ENCODE measurements at regions not wholly inside any gene's neighbourhood (a gene's known extent, or its start where the extent isn't known, plus 50 kb on each side); places are given as distances from the start of the nearest gene placed in this dataset.

GRCh38 chr1:67537667-67538018, 107.4 kb upstream of the SERBP1 start:
- Histone ChIP-seq H3K4me2 (ENCODE audit: low read length) (no peak overlapping the region), H3K27me3 (ENCODE audit: insufficient read depth, low read length) (no peaks in the 10 kb centered on the region), H3K9me2 (ENCODE audit: insufficient read depth) (no peaks in the 10 kb centered on the region), H3K9ac (ENCODE audit: low read length) (no peak overlapping the region), H3K9me3 (ENCODE audit: control insufficient read depth in 1 of 2, insufficient read depth in 1 of 2, low read depth in 1 of 2, low read length in 2 of 2) (no peaks in the 10 kb centered on the region), H3K4me3 (replicated peaks in 1 of 2; ENCODE audit: low read depth in 1 of 2, low read length in 2 of 2) (no peak overlapping the region), H3K4me1 (ENCODE audit: control insufficient read depth in 1 of 2, insufficient read depth in 2 of 2, low read length in 2 of 2) (no peaks in the 10 kb centered on the region), H3K36me3 (ENCODE audit: control insufficient read depth in 1 of 2, insufficient read depth in 2 of 2, low read length in 2 of 2) (no peaks in the 10 kb centered on the region), H3K27ac (ENCODE audit: low read depth, low read length) (no peak overlapping the region), H4K20me1 (ENCODE audit: insufficient read depth) (no peaks in the 10 kb centered on the region), H2AFZ (ENCODE audit: low read depth, low read length, poor library complexity, severe bottlenecking) (no peak overlapping the region), H3K79me2 (ENCODE audit: insufficient read depth, low read length) (no peaks in the 10 kb centered on the region)
- RAD21 ChIA-PET (ENCODE audit: low non-redundant PET in 1 of 2, low total read pairs in 2 of 2, uncharacterized antibody in 2 of 2, unreplicated experiment in 2 of 2) = interaction anchor here in 1 of 2 experiments (2.0 kb wide), 1 partner anchor 223 kb away, joined by 8 read pairs; no protein-coding TSS in a partner anchor
- ATAC-seq (no peak), DNase-seq (ENCODE audit: low read depth, low spot score) (no peak)
- intact Hi-C loops (cut with micrococcal nuclease) = loop anchor here (5.0 to 10.0 kb wide), 2 partner anchors 315 to 477 kb away; no protein-coding TSS in a partner anchor
- CTCF ChIA-PET = interaction anchor here (0.9 to 1.6 kb wide), 4 partner anchors 13 to 313 kb away, joined by 3 to 5 read pairs (median 4); no protein-coding TSS in a partner anchor
- no TSS peak for BruUV-seq (replicated peaks)
- POLR2A ChIA-PET = interaction anchor here (2.1 kb wide), 1 partner anchor 147 kb away, joined by 15 read pairs; the partner anchor contains the start of gene GADD45A
- no peak for TF ChIP-seq POLR2AphosphoS5 (IDR thresholded peaks at IDR 0.05; ENCODE audit: low read depth, low read length)
- TF ChIP-seq CBX3 (IDR thresholded peaks at IDR 0.05; ENCODE audit: low read depth) = no peak
- TF ChIP-seq SRF (IDR thresholded peaks at IDR 0.05; ENCODE audit: low read depth) = no peak
- TF ChIP-seq ELF1 (IDR thresholded peaks at IDR 0.05; ENCODE audit: borderline replicate concordance, low read depth) = no peak
- TF ChIP-seq ZFX (IDR thresholded peaks at IDR 0.05) = no peak
- TF ChIP-seq JUND (IDR thresholded peaks at IDR 0.05) = no peak
- TF ChIP-seq ZNF274 (IDR thresholded peaks at IDR 0.05; ENCODE audit: low read depth, low read length) = no peak
- no peak for TF ChIP-seq ZBTB33 (IDR thresholded peaks at IDR 0.05; ENCODE audit: extremely low read depth, insufficient replicate concordance, low read length)
- TF ChIP-seq CTCF (IDR thresholded peaks at IDR 0.05 in 2 of 3, conservative IDR thresholded peaks at IDR 0.05 in 1 of 3; ENCODE audit: borderline replicate concordance in 1 of 3, insufficient read depth in 1 of 3, low read depth in 2 of 3, low read length in 2 of 3) = no peak
- TF ChIP-seq REST (IDR thresholded peaks at IDR 0.05; ENCODE audit: low read depth) = no peak
- TF ChIP-seq SIN3A (IDR thresholded peaks at IDR 0.05; ENCODE audit: low read depth) = no peak
- no peak for TF ChIP-seq EZH2 (IDR thresholded peaks at IDR 0.05)
- no peak for TF ChIP-seq TCF7L2 (IDR thresholded peaks at IDR 0.05; ENCODE audit: borderline replicate concordance, extremely low read depth, insufficient read depth, insufficient read length)
- TF ChIP-seq MAX (IDR thresholded peaks at IDR 0.05) = no peak
- no peak for TF ChIP-seq SP1 (IDR thresholded peaks at IDR 0.05; ENCODE audit: low read depth)
- TF ChIP-seq FOSL1 (IDR thresholded peaks at IDR 0.05; ENCODE audit: low read depth) = no peak
